Uterus (tissue), 3 donors: ENCODE measurements at regions not wholly inside any gene's neighbourhood (a gene's known extent, or its start where the extent isn't known, plus 50 kb on each side); places are given as distances from the start of the nearest gene placed in this dataset.

Experiments
- DNase-seq, 2 donors: peaks; one replicate each; pipeline ENCODE4 v3.0.0-alpha.2; 2019 to 2020
- H3K27ac ChIP-seq, 2 donors: fragments of 200-600 bp; sonication (generic); 1 replicate in 1 of 2; 2 replicates in 1 of 2; pipeline ENCODE4 v1.5.1; 2016 to 2018
- H3K27me3 ChIP-seq, 2 donors: fragments of 200-600 bp; sonication (generic); one replicate each; pipeline ENCODE4 v1.5.1; 2018 to 2019; ENCODE audit warnings: control low read depth in 1 of 2
- H3K36me3 ChIP-seq, 2 donors: fragments of 200-600 bp; sonication (generic); one replicate each; pipeline ENCODE4 v1.5.1; 2019; ENCODE audit warnings: control low read depth in 1 of 2
- H3K4me1 ChIP-seq, 2 donors: fragments of 200-600 bp; sonication (generic); one replicate each; pipeline ENCODE4 v1.5.1; 2018 to 2019; ENCODE audit warnings: control low read depth in 1 of 2
- H3K4me3 ChIP-seq, 2 donors: fragments of 200-600 bp; sonication (generic); 1 replicate in 1 of 2; 2 replicates in 1 of 2; pipeline ENCODE4 v1.5.1; 2018 to 2019; ENCODE audit warnings: mild to moderate bottlenecking in 1 of 2
- H3K9me3 ChIP-seq, 2 donors: fragments of 200-600 bp; sonication (generic); one replicate each; pipeline ENCODE4 v1.5.1; 2019; ENCODE audit warnings: control low read depth in 1 of 2
- POLR2A ChIP-seq, 2 donors: fragments of 450-650 bp; IDR thresholded peaks; one replicate each; pipeline ENCODE4 v1.6.1; 2016; ENCODE audit warnings: antibody characterized with exemption in 2 of 2, mild to moderate bottlenecking in 1 of 2, moderate library complexity in 1 of 2
- intact Hi-C: fragments of 100-400 bp; cut with DNase I; formaldehyde crosslinking; loops from one replicate; pipeline ENCODE4 v1.15.1; 2023; ENCODE audit warnings: low total_unique reads
- TF ChIP-seq, protein P1 (sequence below), 4 experiments: fragments of 200-600 bp in 2 of 4; fragments of 450-650 bp in 2 of 4; sonication (generic) in 2 of 4; IDR thresholded peaks; one replicate each; pipeline ENCODE4 v1.5.1; 2016 to 2019; ENCODE audit warnings: antibody characterized with exemption in 4 of 4, mild to moderate bottlenecking in 2 of 4, moderate library complexity in 1 of 4
- donor health status: DM: yes; HTN: yes; CAD: no.

DNA sequence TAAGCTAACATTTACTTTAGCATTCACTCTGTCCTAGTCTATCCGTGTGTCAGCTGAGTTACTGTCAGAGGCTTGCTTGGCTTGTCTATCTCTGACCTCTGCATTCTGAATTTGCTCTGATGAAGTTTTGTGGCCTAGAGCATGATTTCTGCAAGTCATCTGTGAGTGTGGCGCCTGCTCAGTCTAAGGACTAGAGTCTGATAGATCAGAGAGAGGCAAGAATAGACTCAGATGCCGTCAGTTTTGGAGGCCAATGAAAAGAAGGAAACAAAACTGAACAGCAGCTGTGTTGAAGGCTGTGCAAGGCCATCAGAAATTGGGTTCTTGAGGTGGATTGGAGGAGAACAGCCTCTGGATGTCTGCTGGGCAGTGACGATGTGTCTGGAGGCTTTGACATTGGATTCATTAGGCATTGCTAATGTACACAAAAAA, 573.1 kb downstream of the USP25 start:
- Histone ChIP-seq H3K4me3 (no peak overlapping the region), H3K27ac (peak overlapping the region; percentile 86 to 96), H3K9me3 (no peaks in the 10 kb centered on the region), H3K36me3 (no peaks in the 10 kb centered on the region), H3K27me3 (no peaks in the 10 kb centered on the region), H3K4me1 (peaks cover 0 to 9% of the 10 kb centered on the region in 2 donors)
- DNase-seq, result peak; percentile 47 to 71
- intact Hi-C loops, result no loop called here
- TF ChIP-seq, protein P1, sequence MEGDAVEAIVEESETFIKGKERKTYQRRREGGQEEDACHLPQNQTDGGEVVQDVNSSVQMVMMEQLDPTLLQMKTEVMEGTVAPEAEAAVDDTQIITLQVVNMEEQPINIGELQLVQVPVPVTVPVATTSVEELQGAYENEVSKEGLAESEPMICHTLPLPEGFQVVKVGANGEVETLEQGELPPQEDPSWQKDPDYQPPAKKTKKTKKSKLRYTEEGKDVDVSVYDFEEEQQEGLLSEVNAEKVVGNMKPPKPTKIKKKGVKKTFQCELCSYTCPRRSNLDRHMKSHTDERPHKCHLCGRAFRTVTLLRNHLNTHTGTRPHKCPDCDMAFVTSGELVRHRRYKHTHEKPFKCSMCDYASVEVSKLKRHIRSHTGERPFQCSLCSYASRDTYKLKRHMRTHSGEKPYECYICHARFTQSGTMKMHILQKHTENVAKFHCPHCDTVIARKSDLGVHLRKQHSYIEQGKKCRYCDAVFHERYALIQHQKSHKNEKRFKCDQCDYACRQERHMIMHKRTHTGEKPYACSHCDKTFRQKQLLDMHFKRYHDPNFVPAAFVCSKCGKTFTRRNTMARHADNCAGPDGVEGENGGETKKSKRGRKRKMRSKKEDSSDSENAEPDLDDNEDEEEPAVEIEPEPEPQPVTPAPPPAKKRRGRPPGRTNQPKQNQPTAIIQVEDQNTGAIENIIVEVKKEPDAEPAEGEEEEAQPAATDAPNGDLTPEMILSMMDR (IDR thresholded peaks at IDR 0.05), result no peak
- TF ChIP-seq POLR2A (IDR thresholded peaks at IDR 0.05), result peak in 1 of 2 donors; percentile 21

DNA sequence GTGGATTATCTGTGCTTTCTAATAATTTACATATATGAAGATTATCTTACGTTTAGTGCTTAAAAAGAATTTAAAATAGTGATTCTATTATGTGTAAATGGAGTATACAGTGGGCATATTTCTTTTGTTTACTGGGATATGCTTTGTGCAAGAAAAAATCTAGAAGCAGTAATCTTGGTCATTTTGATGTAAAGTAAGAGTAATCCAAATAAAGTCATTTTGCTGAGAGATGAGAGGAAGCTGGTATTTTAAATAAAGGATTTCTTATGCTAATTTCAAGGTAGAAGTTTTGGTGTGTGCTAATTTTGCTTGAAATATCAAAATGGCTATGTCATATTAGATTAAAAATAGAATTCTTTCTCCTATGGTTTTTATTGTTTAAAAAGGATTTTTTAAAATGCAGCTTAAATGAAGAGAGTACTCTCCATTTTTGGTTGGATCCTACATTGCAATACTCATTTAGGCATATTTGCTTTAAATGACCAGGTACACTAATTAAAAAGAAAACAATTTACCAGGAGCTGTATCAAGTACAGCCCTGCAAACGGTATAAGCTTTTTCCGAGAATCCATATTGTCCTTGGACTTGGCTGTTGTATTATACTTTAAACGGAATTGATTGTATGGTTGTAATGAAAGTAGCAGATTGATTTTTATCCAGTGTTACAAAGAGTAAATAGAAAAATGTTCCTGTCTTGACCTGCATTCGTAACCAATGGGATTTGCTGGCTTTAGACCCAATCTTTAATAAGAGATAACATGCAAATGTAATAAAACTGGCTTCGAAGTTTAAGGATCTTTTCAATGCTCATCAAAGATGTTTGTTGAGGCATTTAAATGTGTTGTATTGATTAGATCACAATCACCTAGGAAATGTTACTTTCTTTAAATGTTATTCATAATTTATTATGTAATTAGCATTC, 574.7 kb downstream of the USP25 start:
- Histone ChIP-seq H3K27me3 (no peaks in the 10 kb centered on the region), H3K4me1 (peaks cover 0 to 9% of the 10 kb centered on the region in 2 donors), H3K9me3 (no peaks in the 10 kb centered on the region), H3K27ac (peak overlapping the region; percentile 86 to 96), H3K36me3 (no peaks in the 10 kb centered on the region), H3K4me3 (peak overlapping the region in 1 of 2 donors; percentile 37)
- no peak for TF ChIP-seq POLR2A (IDR thresholded peaks at IDR 0.05)
- intact Hi-C loops, result no loop called here
- DNase-seq, result no peak

DNA sequence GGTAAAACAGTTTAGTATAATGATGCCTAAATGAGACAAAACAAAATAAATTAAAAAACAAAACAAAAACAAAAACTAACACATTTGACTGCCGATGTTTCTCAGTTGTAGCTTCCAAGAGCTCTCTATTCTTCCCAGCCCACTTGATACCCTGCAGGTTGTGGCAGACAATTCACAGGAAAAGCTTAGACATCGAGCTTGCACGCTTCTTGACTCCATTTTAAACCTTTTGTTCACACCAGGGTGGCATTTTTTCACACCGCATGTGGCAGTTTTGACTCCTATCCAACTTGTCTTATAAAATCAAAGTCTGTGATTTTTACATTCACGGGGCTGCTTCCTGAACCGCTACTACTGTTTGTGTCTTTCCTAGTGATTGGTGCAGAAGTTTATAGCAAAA, 575.9 kb downstream of the USP25 start:
- no peaks in the 10 kb centered on the region for H3K27me3 ChIP-seq
- DNase-seq, result peak in 1 of 2 donors; percentile 49
- peak overlapping the region; percentile 37 to 41 for H3K4me3 ChIP-seq
- peak overlapping the region; percentile 86 to 96 for H3K27ac ChIP-seq
- intact Hi-C loops, result no loop called here
- peaks cover 0 to 9% of the 10 kb centered on the region in 2 donors for H3K4me1 ChIP-seq
- TF ChIP-seq, protein P1 (IDR thresholded peaks at IDR 0.05), result no peak
- no peak for TF ChIP-seq POLR2A (IDR thresholded peaks at IDR 0.05)
- no peaks in the 10 kb centered on the region for H3K36me3 ChIP-seq
- H3K9me3 ChIP-seq, result no peaks in the 10 kb centered on the region

DNA sequence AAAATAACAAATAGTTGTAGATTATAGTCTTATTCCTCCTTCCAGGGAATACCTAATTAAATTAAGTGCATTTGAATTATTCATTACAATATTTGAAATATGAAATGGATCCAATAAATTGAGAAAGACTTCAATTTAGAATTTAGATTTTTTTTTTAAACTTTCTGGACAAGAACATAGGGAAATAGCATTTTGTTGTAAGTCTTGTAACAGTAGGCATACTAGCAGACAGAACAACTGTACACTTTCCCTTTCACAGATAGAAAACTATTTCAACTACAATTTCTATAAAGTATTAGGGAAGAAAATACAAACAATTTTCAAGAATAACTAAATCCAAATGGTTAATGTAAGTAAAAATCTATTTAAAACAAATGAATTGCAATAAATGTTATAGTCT, 577.5 kb downstream of the USP25 start:
- H3K4me1 ChIP-seq, result peaks cover 0 to 9% of the 10 kb centered on the region in 2 donors
- no peak for DNase-seq
- H3K27ac ChIP-seq, result peak overlapping the region; percentile 86 to 96
- H3K4me3 ChIP-seq, result peak overlapping the region; percentile 37 to 41
- H3K9me3 ChIP-seq, result no peaks in the 10 kb centered on the region
- no peaks in the 10 kb centered on the region for H3K36me3 ChIP-seq
- TF ChIP-seq POLR2A (IDR thresholded peaks at IDR 0.05), result no peak
- TF ChIP-seq, protein P1 (IDR thresholded peaks at IDR 0.05), result no peak
- intact Hi-C loops, result no loop called here
- H3K27me3 ChIP-seq, result no peaks in the 10 kb centered on the region

DNA sequence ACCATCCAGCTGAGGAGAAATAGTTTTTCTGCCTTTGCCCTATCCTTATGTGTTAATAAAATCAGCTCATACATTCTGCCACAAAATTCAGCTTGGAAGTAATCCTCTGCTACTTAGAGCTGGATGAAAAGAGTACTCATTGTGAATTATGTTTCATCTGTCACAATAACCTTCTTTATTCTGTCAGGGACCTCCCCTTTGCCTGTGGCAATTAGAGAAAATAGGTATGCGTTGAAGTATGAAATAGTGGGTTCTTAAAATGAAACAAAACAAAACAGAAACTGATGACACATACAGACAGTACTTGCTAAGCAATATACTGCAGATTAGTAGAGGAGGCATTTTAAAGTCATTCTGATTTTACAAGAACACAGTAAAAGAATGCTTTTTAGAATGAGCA, 578.5 kb downstream of the USP25 start:
- Histone ChIP-seq H3K36me3 (no peaks in the 10 kb centered on the region), H3K9me3 (no peaks in the 10 kb centered on the region), H3K27ac (peak overlapping the region; percentile 86 to 96), H3K4me1 (peaks cover 0 to 15% of the 10 kb centered on the region in 2 donors), H3K27me3 (no peaks in the 10 kb centered on the region), H3K4me3 (peak overlapping the region; percentile 37 to 41)
- no peak for TF ChIP-seq POLR2A (IDR thresholded peaks at IDR 0.05)
- TF ChIP-seq, protein P1 (IDR thresholded peaks at IDR 0.05), result no peak
- DNase-seq, result no peak
- intact Hi-C loops, result no loop called here
